HG02938 (cell line): ENCODE measurements at regions not wholly inside any gene's neighbourhood (a gene's known extent, or its start where the extent isn't known, plus 50 kb on each side); places are given as distances from the start of the nearest gene placed in this dataset.

Experiments
- ATAC-seq: cut with Tn5 transposase; IDR thresholded peaks from one replicate; pipeline ENCODE4 v1.9.1; 2021; ENCODE audit warnings: mild to moderate bottlenecking, moderate library complexity; ENCODE audit not compliant: unreplicated experiment

DNA sequence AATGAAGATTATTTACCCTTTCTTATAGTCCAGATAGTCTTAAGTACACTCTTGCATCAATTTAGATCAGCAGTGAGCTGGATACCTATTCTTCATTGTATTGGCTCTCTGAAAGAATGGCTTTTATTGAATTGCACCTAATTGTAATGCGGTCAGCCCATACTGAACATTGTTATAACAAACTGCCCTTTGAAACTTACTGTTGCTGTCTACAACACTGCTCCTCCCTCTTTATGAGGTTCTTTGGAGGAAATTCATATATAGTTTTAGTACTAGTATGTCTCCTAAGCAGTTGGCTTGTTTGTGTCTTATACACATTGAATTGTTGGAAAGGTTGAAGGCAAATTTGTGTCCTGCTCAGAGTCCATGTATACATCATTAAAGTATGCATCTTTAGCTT lies 66.5 kb upstream of the UGP2 start:
- ATAC-seq = no peak

DNA sequence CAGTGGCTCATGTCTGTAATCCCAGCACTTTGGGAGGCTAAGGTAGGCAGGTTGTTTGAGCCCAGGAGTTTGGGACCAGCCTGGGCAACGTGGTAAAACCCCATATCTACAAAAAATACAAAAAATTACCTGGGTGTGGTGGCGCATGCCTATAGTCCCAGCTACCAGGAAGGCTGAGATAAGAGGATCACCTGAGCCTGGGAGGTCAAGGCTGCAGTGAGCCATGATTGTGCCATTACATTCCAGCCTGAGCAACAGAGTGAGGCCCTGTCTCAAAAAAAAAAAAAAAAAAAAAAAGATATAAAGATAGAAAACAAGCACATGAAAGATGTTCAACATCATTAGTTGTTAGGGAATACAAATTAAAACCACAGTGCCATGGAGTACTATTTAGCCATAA lies 65.3 kb upstream of the UGP2 start:
- ATAC-seq = no peak

- ATAC-seq = no peak
Measured at GRCh38 chr2:63777816-63778215, 63.9 kb upstream of the UGP2 start.

GRCh38 chr2:63778391-63778790 lies 63.3 kb upstream of the UGP2 start:
- no peak for ATAC-seq

DNA sequence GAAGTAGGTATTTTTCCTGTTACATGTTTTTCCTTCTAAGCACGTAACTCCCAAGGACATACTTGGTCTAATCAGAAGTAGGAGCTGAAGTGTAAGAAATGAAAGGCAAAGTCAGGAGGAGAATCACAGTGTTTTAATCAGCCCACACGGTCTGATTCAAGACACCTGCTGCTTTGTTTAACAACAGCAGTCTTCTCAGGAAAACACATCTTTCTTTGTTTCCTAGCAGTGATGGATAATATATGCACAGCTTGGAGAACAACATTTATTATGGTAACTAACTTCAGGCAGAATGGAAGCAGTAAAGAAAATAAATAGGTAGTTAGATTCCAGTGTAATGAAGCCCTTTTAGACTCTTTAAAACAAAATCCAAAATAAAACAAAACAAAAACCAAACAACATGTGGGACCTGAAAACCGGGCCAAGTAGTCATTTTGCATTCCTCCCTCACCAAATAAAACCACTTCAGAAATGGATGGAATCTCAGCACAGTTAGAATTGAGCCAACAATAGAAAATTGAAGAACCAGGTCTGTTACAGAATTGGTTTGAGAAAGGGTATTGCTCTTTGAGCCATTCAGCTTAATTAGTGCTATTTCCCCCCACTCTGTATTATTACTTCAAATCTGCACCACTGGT lies 61.1 kb upstream of the UGP2 start:
- no peak for ATAC-seq

- no peak for ATAC-seq
Measured at GRCh38 chr2:63784461-63784860, 57.2 kb upstream of the UGP2 start.

- ATAC-seq = no peak
Measured at GRCh38 chr2:63785096-63785495, 56.6 kb upstream of the UGP2 start.

GRCh38 chr2:63786471-63786870 lies 55.2 kb upstream of the UGP2 start:
- ATAC-seq = no peak

- no peak for ATAC-seq
Measured at GRCh38 chr2:63788071-63788470, 53.6 kb upstream of the UGP2 start.

- no peak for ATAC-seq
Measured at GRCh38 chr2:63789338-63790020, 52.2 kb upstream of the UGP2 start.

DNA sequence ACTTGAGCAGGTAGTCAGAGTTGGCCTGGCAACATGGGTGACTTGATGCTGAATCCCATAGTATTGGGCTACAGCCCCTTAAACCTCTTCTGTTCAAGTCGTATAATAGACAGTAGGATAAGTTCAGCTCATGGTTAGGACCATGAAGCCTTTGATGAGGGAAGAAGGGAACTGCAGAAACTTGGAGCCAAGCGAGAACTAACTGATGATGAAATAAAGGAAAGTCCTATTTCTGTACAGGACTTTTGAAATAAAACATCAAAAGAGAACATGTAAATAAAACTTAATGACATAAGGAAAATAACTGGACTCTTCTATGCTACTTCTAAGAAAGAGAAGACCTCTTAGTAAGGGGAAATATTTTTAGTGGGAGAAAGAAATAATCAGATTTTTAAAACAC lies 51.2 kb upstream of the UGP2 start:
- no peak for ATAC-seq

- ATAC-seq = no peak
Measured at GRCh38 chr2:63790906-63791305, 50.8 kb upstream of the UGP2 start.

GRCh38 chr2:63791387-63791786 lies 50.3 kb upstream of the UGP2 start:
- no peak for ATAC-seq
